ENCODE measurements at regions not wholly inside any gene's neighbourhood (a gene's known extent, or its start where the extent isn't known, plus 50 kb on each side); places are given as distances from the start of the nearest gene placed in this dataset.

DNA sequence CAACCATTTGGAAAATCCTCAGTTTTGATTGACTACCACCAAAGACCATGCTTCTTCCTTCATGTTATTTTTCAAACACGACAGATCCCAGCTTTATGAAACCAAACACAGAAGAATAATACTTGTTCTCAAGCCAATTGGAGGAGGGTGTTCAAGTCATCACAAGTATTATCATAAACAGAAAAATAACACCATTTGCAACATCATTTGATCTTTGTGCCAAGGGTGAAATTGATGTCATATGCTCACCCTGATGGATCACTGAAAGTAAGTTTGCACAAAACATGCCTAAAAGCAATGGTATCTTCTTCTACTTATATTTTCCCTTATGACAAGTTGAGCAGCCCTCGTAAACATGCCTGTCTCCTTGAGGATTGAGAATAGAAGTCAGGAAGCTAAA is 448.0 kb upstream of the ZEB2 start:
- Mint-ChIP-seq H3K36me3 (ENCODE audit: low read depth) (peaks cover 6% of the 10 kb centered on the region), H3K9me3 (ENCODE audit: low read depth) (peaks cover 29% of the 10 kb centered on the region), H3K4me3 (ENCODE audit: unreplicated experiment) (no peak overlapping the region), H3K4me1 (ENCODE audit: low read depth) (no peaks in the 10 kb centered on the region), H3K27ac (ENCODE audit: unreplicated experiment) (no peak overlapping the region), H3K27me3 (ENCODE audit: low read depth) (no peaks in the 10 kb centered on the region)
- TF ChIP-seq, protein P1, sequence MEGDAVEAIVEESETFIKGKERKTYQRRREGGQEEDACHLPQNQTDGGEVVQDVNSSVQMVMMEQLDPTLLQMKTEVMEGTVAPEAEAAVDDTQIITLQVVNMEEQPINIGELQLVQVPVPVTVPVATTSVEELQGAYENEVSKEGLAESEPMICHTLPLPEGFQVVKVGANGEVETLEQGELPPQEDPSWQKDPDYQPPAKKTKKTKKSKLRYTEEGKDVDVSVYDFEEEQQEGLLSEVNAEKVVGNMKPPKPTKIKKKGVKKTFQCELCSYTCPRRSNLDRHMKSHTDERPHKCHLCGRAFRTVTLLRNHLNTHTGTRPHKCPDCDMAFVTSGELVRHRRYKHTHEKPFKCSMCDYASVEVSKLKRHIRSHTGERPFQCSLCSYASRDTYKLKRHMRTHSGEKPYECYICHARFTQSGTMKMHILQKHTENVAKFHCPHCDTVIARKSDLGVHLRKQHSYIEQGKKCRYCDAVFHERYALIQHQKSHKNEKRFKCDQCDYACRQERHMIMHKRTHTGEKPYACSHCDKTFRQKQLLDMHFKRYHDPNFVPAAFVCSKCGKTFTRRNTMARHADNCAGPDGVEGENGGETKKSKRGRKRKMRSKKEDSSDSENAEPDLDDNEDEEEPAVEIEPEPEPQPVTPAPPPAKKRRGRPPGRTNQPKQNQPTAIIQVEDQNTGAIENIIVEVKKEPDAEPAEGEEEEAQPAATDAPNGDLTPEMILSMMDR (IDR thresholded peaks at IDR 0.05), result no peak
- DNase-seq (ENCODE audit: low spot score), result no peak

DNA sequence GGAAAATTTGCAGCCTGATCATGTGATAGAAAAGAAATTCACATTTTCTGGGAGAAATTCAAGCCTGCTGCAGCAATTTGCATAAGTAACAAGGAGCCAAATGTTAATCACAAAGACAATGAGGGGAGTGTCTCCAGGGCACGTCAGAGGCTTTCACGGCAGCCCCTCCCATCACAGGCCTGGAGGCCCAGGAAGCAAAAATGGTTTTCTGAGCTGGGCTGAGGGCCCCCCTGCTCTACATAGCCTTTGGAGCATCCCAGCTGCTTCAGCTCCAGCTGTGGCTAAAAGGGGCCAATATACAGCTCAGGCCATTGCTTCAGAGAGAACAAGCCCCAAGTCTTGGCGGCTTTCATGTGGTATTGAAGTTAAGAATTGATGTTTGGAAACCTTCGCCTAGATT is 445.3 kb upstream of the ZEB2 start:
- H3K4me1 Mint-ChIP-seq (ENCODE audit: low read depth), result no peaks in the 10 kb centered on the region
- H3K36me3 Mint-ChIP-seq (ENCODE audit: low read depth), result peaks cover 6% of the 10 kb centered on the region
- DNase-seq (ENCODE audit: low spot score), result no peak
- no peak overlapping the region for H3K4me3 Mint-ChIP-seq (ENCODE audit: unreplicated experiment)
- no peaks in the 10 kb centered on the region for H3K27me3 Mint-ChIP-seq (ENCODE audit: low read depth)
- peaks cover 23% of the 10 kb centered on the region for H3K9me3 Mint-ChIP-seq (ENCODE audit: low read depth)
- TF ChIP-seq, protein P1 (IDR thresholded peaks at IDR 0.05), result no peak
- no peak overlapping the region for H3K27ac Mint-ChIP-seq (ENCODE audit: unreplicated experiment)

DNA sequence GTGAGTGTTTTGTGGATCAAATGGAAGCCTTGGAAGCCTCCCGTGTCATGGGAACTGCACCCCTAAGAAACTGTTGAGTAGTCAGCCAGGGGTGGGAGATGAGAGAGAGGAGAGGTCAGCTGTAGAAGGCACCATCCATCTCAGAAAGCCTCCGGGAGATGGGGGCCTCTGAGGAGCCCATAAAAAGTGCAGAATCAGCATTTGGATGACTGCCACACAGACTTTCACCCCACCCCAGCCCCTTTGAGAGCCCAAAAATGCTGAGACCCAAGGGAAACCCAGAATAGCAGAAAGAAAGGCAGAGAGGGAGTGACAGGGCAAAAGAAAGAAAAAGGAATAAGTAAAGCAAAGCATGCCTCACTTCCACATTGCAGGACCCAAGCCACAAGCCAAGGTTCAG is 443.1 kb upstream of the ZEB2 start:
- TF ChIP-seq, protein P1 (IDR thresholded peaks at IDR 0.05), result no peak
- H3K27ac Mint-ChIP-seq (ENCODE audit: unreplicated experiment), result no peak overlapping the region
- peaks cover 3% of the 10 kb centered on the region for H3K4me1 Mint-ChIP-seq (ENCODE audit: low read depth)
- H3K9me3 Mint-ChIP-seq (ENCODE audit: low read depth), result peaks cover 12% of the 10 kb centered on the region
- H3K27me3 Mint-ChIP-seq (ENCODE audit: low read depth), result no peaks in the 10 kb centered on the region
- no peak for DNase-seq (ENCODE audit: low spot score)
- H3K4me3 Mint-ChIP-seq (ENCODE audit: unreplicated experiment), result no peak overlapping the region
- H3K36me3 Mint-ChIP-seq (ENCODE audit: low read depth), result peaks cover 5% of the 10 kb centered on the region

DNA sequence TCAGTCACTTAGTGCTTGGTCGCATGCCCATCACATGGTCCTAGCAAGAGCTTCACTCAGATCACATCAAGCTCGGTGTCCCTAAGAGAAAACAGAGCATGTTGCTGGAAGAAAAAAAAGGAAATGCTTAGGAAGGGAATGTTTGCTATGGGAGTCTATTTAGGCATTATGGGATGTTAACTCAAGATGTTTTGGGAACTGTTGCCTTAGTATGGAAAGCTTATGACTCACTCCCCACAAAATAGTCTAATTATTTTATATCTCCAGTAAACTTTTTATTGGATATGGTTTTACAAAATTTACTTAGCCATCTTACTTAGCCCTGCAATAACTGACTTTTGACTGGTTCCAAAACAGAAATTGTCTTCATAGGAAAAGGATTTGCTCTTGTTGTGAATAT is 439.5 kb upstream of the ZEB2 start:
- no peak overlapping the region for H3K27ac Mint-ChIP-seq (ENCODE audit: unreplicated experiment)
- no peaks in the 10 kb centered on the region for H3K36me3 Mint-ChIP-seq (ENCODE audit: low read depth)
- TF ChIP-seq, protein P1 (IDR thresholded peaks at IDR 0.05), result no peak
- H3K4me1 Mint-ChIP-seq (ENCODE audit: low read depth), result peaks cover 3% of the 10 kb centered on the region
- DNase-seq (ENCODE audit: low spot score), result no peak
- H3K9me3 Mint-ChIP-seq (ENCODE audit: low read depth), result peaks cover 1% of the 10 kb centered on the region
- H3K27me3 Mint-ChIP-seq (ENCODE audit: low read depth), result no peaks in the 10 kb centered on the region
- no peak overlapping the region for H3K4me3 Mint-ChIP-seq (ENCODE audit: unreplicated experiment)

DNA sequence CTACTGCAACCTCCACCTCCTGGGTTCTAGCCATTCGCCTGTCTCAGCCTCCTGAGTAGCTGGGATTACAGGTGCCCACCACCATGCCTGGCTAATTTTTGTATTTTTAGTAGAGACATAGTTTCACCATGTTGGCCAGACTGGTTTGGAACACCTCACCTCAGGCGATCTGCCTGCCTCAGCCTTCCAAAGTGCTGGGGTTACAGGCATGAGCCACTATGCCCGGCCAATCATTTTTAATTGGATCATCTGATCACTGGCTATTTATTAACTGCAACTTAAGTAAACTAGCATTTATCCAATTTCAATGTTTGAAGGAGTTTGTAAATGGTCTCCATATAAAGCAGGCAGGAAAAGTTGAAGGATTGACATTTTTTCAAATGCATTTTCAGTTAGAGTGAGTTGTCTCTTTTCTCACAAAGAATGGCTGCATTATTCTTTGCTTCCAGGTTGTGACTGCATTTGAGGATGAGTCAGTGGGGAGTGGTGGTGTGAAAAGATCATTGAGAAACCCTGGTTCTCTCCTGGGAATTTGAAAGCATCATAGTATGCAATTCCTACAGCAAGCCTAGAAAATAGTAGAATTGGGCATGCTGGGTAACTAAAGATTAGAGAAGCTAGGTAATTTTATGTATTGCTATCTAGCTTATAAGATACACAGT is 431.1 kb upstream of the ZEB2 start:
- H3K36me3 Mint-ChIP-seq (ENCODE audit: low read depth), result no peaks in the 10 kb centered on the region

More for the DNA sequence above, 431.1 kb upstream of the ZEB2 start:
- Mint-ChIP-seq H3K27ac (ENCODE audit: unreplicated experiment) (no peak overlapping the region), H3K27me3 (ENCODE audit: low read depth) (no peaks in the 10 kb centered on the region), H3K4me3 (ENCODE audit: unreplicated experiment) (no peak overlapping the region), H3K9me3 (ENCODE audit: low read depth) (no peaks in the 10 kb centered on the region), H3K4me1 (ENCODE audit: low read depth) (peaks cover 7% of the 10 kb centered on the region)
- no peak for DNase-seq (ENCODE audit: low spot score)
- TF ChIP-seq, protein P1 (IDR thresholded peaks at IDR 0.05), result no peak
